ENCODE measurements at regions not wholly inside any gene's neighbourhood (a gene's known extent, or its start where the extent isn't known, plus 50 kb on each side); places are given as distances from the start of the nearest gene placed in this dataset.

DNA sequence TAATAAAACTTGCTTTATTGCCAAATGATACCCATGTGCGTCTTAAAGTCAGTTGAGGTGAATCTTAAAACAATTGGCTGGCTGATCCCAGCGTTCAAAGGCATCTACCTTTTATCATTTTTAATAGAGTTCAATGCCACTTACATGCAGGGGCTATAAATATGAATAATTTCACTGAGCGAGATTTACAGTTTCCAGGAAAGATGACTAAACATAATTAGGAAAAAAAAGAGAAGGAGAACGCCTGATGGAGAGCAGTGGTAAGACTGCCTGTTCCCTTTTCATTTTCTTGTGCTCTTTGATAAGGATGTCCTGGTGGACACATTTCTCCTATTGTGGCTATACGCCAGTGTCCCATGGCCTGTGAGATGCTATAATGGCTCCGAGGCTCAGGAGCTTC, 139.9 kb upstream of the SLC22A23 start:
- no peak overlapping the region for H3K4me3 ChIP-seq (ENCODE audit: low read length, poor library complexity, severe bottlenecking)
- H3K9ac ChIP-seq (ENCODE audit: low read depth, low read length, poor library complexity, severe bottlenecking): no peak overlapping the region
- no peak overlapping the region for H3K4me2 ChIP-seq (ENCODE audit: low read depth, low read length, poor library complexity, severe bottlenecking)
- H3K36me3 ChIP-seq (ENCODE audit: insufficient read depth, low read length): no peaks in the 10 kb centered on the region
- H3K4me1 ChIP-seq (ENCODE audit: insufficient read depth, low read length, poor library complexity, severe bottlenecking): no peaks in the 10 kb centered on the region
- no peaks in the 10 kb centered on the region for H3K79me2 ChIP-seq (ENCODE audit: insufficient read depth, low read length)
- no peaks in the 10 kb centered on the region for H3F3A ChIP-seq (ENCODE audit: low read depth)
- H4K20me1 ChIP-seq (ENCODE audit: insufficient read depth, low read length, poor library complexity, severe bottlenecking): no peaks in the 10 kb centered on the region
- no peaks in the 10 kb centered on the region for H3K9me2 ChIP-seq (replicated peaks; ENCODE audit: low read depth, low read length)
- TF ChIP-seq CTCF (conservative IDR thresholded peaks at IDR 0.05; ENCODE audit: low read length) (no peak), EZH2phosphoT487 (IDR thresholded peaks at IDR 0.05; ENCODE audit: borderline replicate concordance) (no peak)
- H3K9me3 ChIP-seq (ENCODE audit: insufficient read depth, low read depth, low read length): 0 out of 2 replicates have a peak, but pooled peaks cover 6% of the 10 kb centered on the region
- no peak overlapping the region for H2AFZ ChIP-seq (ENCODE audit: low read length)
- no peaks in the 10 kb centered on the region for H3K27me3 ChIP-seq (ENCODE audit: insufficient read depth, low read length, poor library complexity, severe bottlenecking)

DNA sequence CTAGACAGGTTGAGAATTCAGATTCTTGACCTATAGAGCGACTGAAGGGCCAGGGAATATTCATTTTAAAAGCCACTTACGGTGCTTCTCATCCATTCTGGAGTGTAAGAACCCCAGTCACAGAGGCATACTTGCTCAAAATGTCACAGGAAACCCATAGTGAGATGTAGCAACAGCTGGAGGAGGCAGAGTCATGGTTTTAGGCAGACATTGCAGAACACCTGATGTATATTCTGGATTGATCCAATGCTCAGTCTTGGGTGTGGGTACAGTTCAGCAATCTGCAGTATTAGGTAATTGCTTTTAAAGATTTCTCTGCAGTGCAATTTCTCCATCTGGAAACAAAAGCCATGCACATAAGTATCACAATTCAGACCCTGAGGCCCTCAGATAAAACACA, 137.4 kb upstream of the SLC22A23 start:
- Histone ChIP-seq H3K36me3 (ENCODE audit: insufficient read depth, low read length) (no peaks in the 10 kb centered on the region), H3K4me3 (ENCODE audit: low read length, poor library complexity, severe bottlenecking) (no peak overlapping the region), H3K27me3 (ENCODE audit: insufficient read depth, low read length, poor library complexity, severe bottlenecking) (no peaks in the 10 kb centered on the region), H4K20me1 (ENCODE audit: insufficient read depth, low read length, poor library complexity, severe bottlenecking) (no peaks in the 10 kb centered on the region), H3F3A (ENCODE audit: low read depth) (no peaks in the 10 kb centered on the region), H3K4me1 (ENCODE audit: insufficient read depth, low read length, poor library complexity, severe bottlenecking) (no peaks in the 10 kb centered on the region), H3K9me2 (replicated peaks; ENCODE audit: low read depth, low read length) (no peaks in the 10 kb centered on the region), H3K79me2 (ENCODE audit: insufficient read depth, low read length) (no peaks in the 10 kb centered on the region), H2AFZ (ENCODE audit: low read length) (no peak overlapping the region), H3K4me2 (ENCODE audit: low read depth, low read length, poor library complexity, severe bottlenecking) (no peak overlapping the region), H3K9ac (ENCODE audit: low read depth, low read length, poor library complexity, severe bottlenecking) (no peak overlapping the region), H3K9me3 (ENCODE audit: insufficient read depth, low read depth, low read length) (no peaks in the 10 kb centered on the region)
- TF ChIP-seq CTCF (conservative IDR thresholded peaks at IDR 0.05; ENCODE audit: low read length) (no peak), EZH2phosphoT487 (IDR thresholded peaks at IDR 0.05; ENCODE audit: borderline replicate concordance) (no peak)

GRCh38 chr6:3593161-3593560, 136.3 kb upstream of the SLC22A23 start:
- H3K4me2 ChIP-seq (ENCODE audit: low read depth, low read length, poor library complexity, severe bottlenecking): no peak overlapping the region

More at GRCh38 chr6:3593161-3593560, 136.3 kb upstream of the SLC22A23 start:
- no peak overlapping the region for H3K4me3 ChIP-seq (ENCODE audit: low read length, poor library complexity, severe bottlenecking)
- no peaks in the 10 kb centered on the region for H3K9me3 ChIP-seq (ENCODE audit: insufficient read depth, low read depth, low read length)
- TF ChIP-seq CTCF (conservative IDR thresholded peaks at IDR 0.05; ENCODE audit: low read length) (no peak), EZH2phosphoT487 (IDR thresholded peaks at IDR 0.05; ENCODE audit: borderline replicate concordance) (no peak)
- no peaks in the 10 kb centered on the region for H3F3A ChIP-seq (ENCODE audit: low read depth)
- H4K20me1 ChIP-seq (ENCODE audit: insufficient read depth, low read length, poor library complexity, severe bottlenecking): no peaks in the 10 kb centered on the region
- H3K9me2 ChIP-seq (replicated peaks; ENCODE audit: low read depth, low read length): no peaks in the 10 kb centered on the region
- no peak overlapping the region for H2AFZ ChIP-seq (ENCODE audit: low read length)
- no peaks in the 10 kb centered on the region for H3K36me3 ChIP-seq (ENCODE audit: insufficient read depth, low read length)
- no peak overlapping the region for H3K9ac ChIP-seq (ENCODE audit: low read depth, low read length, poor library complexity, severe bottlenecking)
- no peaks in the 10 kb centered on the region for H3K4me1 ChIP-seq (ENCODE audit: insufficient read depth, low read length, poor library complexity, severe bottlenecking)
- H3K27me3 ChIP-seq (ENCODE audit: insufficient read depth, low read length, poor library complexity, severe bottlenecking): no peaks in the 10 kb centered on the region
- no peaks in the 10 kb centered on the region for H3K79me2 ChIP-seq (ENCODE audit: insufficient read depth, low read length)
